Breast epithelium (tissue), 3 donors: ENCODE measurements at regions not wholly inside any gene's neighbourhood (a gene's known extent, or its start where the extent isn't known, plus 50 kb on each side); places are given as distances from the start of the nearest gene placed in this dataset.

Source experiments
- POLR2A ChIP-seq: fragments of 450-650 bp; IDR thresholded peaks from one replicate; pipeline ENCODE4 v1.6.1; 2016; ENCODE audit warnings: antibody characterized with exemption, mild to moderate bottlenecking, moderate library complexity
- TF ChIP-seq, protein P1 (sequence below), 3 donors: fragments of 450-650 bp; IDR thresholded peaks; one replicate each; pipeline ENCODE4 v1.5.1; 2016 to 2017; ENCODE audit warnings: antibody characterized with exemption in 3 of 3, mild to moderate bottlenecking in 3 of 3, moderate library complexity in 3 of 3

- TF ChIP-seq, protein P1, sequence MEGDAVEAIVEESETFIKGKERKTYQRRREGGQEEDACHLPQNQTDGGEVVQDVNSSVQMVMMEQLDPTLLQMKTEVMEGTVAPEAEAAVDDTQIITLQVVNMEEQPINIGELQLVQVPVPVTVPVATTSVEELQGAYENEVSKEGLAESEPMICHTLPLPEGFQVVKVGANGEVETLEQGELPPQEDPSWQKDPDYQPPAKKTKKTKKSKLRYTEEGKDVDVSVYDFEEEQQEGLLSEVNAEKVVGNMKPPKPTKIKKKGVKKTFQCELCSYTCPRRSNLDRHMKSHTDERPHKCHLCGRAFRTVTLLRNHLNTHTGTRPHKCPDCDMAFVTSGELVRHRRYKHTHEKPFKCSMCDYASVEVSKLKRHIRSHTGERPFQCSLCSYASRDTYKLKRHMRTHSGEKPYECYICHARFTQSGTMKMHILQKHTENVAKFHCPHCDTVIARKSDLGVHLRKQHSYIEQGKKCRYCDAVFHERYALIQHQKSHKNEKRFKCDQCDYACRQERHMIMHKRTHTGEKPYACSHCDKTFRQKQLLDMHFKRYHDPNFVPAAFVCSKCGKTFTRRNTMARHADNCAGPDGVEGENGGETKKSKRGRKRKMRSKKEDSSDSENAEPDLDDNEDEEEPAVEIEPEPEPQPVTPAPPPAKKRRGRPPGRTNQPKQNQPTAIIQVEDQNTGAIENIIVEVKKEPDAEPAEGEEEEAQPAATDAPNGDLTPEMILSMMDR (IDR thresholded peaks at IDR 0.05) = no peak
- TF ChIP-seq POLR2A = no peak
Observed at GRCh38 chr22:49123621-49124192, 704.0 kb downstream of the BRD1 start.
